Esophagus squamous epithelium (tissue), 5 donors: ENCODE measurements at regions not wholly inside any gene's neighbourhood (a gene's known extent, or its start where the extent isn't known, plus 50 kb on each side); places are given as distances from the start of the nearest gene placed in this dataset.

Experiments used
- DNase-seq: peaks from one replicate; lab custom pipeline; 2025; lab: John Stamatoyannopoulos, UW
- H3K27ac ChIP-seq, 4 donors: fragments of 200-600 bp; sonication (generic); one replicate each; pipeline ENCODE4 v1.5.1; 2016 to 2019; ENCODE audit warnings: mild to moderate bottlenecking in 1 of 4
- H3K27me3 ChIP-seq, 4 donors: fragments of 200-600 bp; sonication (generic); 1 replicate in 3 of 4; 2 replicates in 1 of 4; pipeline versions ENCODE4 v1.5.1 to v1.6.0; 2017 to 2021; ENCODE audit warnings: antibody characterized with exemption in 1 of 4
- H3K36me3 ChIP-seq, 3 donors: fragments of 200-600 bp; sonication (generic); one replicate each; pipeline ENCODE4 v1.5.1; 2016 to 2019
- H3K4me1 ChIP-seq, 3 donors: fragments of 200-600 bp; sonication (generic); one replicate each; pipeline ENCODE4 v1.5.1; 2017 to 2019
- H3K4me3 ChIP-seq, 4 donors: fragments of 200-600 bp; sonication (generic); 1 replicate in 3 of 4; 2 replicates in 1 of 4; pipeline ENCODE4 v1.5.1; 2016 to 2019; ENCODE audit warnings: mild to moderate bottlenecking in 2 of 4, moderate library complexity in 1 of 4
- H3K9me3 ChIP-seq, 3 donors: fragments of 200-600 bp; sonication (generic); one replicate each; pipeline ENCODE4 v1.5.1; 2016 to 2019
- POLR2A ChIP-seq, 4 donors: fragments of 450-650 bp; IDR thresholded peaks; one replicate each; pipeline ENCODE4 v1.6.1; 2017; ENCODE audit warnings: antibody characterized with exemption in 4 of 4, mild to moderate bottlenecking in 4 of 4, moderate library complexity in 3 of 4
- WGBS, 2 donors: methylation state at CpG; one replicate each; pipeline ENCODE4 v1.1.5; 2018; 5-methylcytosine and 5-hydroxymethylcytosine counted together
- intact Hi-C: fragments of 100-400 bp; cut with DNase I; formaldehyde crosslinking; loops from one replicate; pipeline ENCODE4 v1.15.0; 2022
- TF ChIP-seq, protein P1 (sequence below), 6 experiments: fragments of 450-650 bp in 4 of 6; fragments of 200-600 bp in 2 of 6; sonication (generic) in 2 of 6; IDR thresholded peaks; one replicate each; pipeline ENCODE4 v1.5.1; 2016 to 2019; ENCODE audit warnings: antibody characterized with exemption in 6 of 6, mild to moderate bottlenecking in 4 of 6, moderate library complexity in 4 of 6
- donor health status: DM: yes; HTN: yes; CAD: no.

DNA sequence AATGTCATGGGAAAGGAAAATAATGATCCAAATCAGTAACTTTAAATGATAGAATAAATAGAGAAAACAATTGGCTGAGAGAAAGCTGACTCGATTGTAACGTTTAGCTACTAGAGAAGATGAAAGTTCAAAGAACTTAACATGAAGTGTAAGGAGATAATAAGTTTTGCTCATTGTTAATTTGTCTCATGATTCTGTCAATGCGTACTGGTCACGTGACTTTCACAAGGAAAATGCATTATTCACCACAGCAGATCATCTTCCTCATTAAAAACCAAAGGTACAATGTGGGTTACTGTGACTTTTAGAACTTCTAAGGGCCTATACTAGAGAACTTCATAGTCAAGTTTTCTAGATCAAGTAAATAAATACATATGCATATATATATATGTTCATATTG is 1207.2 kb downstream of the EFNB2 start:
- no peak overlapping the region for H3K4me3 ChIP-seq
- WGBS, 2 donors, result 69 to 77% methylated on average over 4 of the region's 4 CpGs
- DNase-seq, result no peak

DNA sequence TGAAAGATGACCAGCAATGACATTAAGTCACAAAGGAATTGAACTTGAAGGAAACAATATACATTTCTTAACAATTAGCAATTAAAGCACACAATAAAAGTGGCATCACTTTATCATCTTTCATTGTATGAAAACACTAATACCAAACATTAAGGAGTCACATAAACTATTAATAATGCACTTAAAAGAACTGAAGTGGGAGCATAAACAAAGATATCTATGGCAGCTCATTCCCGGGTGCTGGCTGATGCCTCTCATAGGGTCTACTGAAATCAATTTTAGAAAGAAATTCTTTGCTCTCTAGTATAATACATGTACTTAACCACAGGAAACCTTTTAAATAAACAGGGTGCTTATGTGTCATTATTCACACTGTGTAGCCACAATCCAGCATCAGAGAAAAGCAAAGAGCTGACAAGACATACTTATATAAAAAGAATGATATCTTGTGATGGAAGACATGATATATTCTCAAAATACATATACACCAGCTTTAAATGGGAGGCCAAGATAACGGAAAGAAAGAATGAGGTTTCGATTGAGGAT is 1207.8 kb downstream of the EFNB2 start:
- H3K36me3 ChIP-seq, result no peaks in the 10 kb centered on the region
- WGBS, 2 donors, result 57 to 68% methylated on average over 3 of the region's 3 CpGs
- H3K9me3 ChIP-seq, result no peaks in the 10 kb centered on the region
- no peaks in the 10 kb centered on the region for H3K27me3 ChIP-seq
- no peak overlapping the region for H3K27ac ChIP-seq
- H3K4me3 ChIP-seq, result no peak overlapping the region
- no peak for TF ChIP-seq POLR2A (IDR thresholded peaks at IDR 0.05)
- TF ChIP-seq, protein P1, sequence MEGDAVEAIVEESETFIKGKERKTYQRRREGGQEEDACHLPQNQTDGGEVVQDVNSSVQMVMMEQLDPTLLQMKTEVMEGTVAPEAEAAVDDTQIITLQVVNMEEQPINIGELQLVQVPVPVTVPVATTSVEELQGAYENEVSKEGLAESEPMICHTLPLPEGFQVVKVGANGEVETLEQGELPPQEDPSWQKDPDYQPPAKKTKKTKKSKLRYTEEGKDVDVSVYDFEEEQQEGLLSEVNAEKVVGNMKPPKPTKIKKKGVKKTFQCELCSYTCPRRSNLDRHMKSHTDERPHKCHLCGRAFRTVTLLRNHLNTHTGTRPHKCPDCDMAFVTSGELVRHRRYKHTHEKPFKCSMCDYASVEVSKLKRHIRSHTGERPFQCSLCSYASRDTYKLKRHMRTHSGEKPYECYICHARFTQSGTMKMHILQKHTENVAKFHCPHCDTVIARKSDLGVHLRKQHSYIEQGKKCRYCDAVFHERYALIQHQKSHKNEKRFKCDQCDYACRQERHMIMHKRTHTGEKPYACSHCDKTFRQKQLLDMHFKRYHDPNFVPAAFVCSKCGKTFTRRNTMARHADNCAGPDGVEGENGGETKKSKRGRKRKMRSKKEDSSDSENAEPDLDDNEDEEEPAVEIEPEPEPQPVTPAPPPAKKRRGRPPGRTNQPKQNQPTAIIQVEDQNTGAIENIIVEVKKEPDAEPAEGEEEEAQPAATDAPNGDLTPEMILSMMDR (IDR thresholded peaks at IDR 0.05), result no peak
- no peaks in the 10 kb centered on the region for H3K4me1 ChIP-seq
- no peak for DNase-seq
- intact Hi-C loops, result no loop called here

More for the DNA sequence above, 1207.2 kb downstream of the EFNB2 start:
- H3K27ac ChIP-seq, result no peak overlapping the region
- no peaks in the 10 kb centered on the region for H3K4me1 ChIP-seq
- intact Hi-C loops, result no loop called here
- H3K27me3 ChIP-seq, result no peaks in the 10 kb centered on the region
- TF ChIP-seq POLR2A (IDR thresholded peaks at IDR 0.05), result no peak
- TF ChIP-seq, protein P1 (IDR thresholded peaks at IDR 0.05), result no peak
- H3K9me3 ChIP-seq, result no peaks in the 10 kb centered on the region
- H3K36me3 ChIP-seq, result no peaks in the 10 kb centered on the region

DNA sequence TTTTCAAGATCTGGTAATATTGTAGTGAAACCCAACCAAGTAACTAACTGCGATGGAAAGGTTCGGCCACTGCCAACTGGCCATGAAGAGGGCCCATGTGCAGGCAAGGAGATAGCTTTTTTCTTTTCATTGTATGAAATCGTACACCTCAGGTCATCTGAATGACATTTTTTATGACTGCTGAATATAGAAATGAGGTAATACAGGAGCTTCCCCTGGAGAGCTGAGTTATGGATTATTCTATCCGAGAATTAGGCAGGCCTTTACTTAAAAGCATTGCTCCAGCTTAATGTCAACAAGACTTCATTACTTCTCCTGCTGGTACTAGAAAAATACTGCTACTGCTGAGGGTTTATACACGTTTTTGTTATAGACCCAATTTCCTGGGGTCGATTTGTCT is 1215.6 kb downstream of the EFNB2 start:
- no peaks in the 10 kb centered on the region for H3K9me3 ChIP-seq

DNA sequence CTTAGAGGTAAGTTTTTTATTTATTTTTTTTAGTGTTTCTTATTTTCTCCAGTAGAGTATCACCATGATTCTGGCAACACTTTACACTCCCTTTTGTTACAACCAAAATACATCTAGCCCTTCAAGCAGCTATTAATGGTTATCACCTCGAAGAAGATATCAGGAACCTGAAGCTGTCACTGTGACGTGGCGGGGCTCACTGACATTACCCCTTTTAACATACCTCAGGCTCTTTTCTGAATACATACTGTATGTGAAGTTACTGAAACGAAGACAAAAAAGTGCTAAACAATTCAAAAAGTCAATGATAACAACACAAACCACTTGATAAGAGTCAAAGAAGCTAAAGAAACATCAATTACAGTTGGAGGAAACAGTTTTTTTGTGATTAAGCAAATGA is 1218.7 kb downstream of the EFNB2 start:
- 69 to 90% methylated on average over 4 of the region's 4 CpGs for WGBS, 2 donors
- intact Hi-C loops, result no loop called here
- TF ChIP-seq POLR2A (IDR thresholded peaks at IDR 0.05), result no peak
- TF ChIP-seq, protein P1 (IDR thresholded peaks at IDR 0.05), result no peak
- H3K27me3 ChIP-seq, result no peaks in the 10 kb centered on the region
- no peaks in the 10 kb centered on the region for H3K36me3 ChIP-seq
- no peak overlapping the region for H3K27ac ChIP-seq
- H3K4me1 ChIP-seq, result no peaks in the 10 kb centered on the region
- H3K4me3 ChIP-seq, result no peak overlapping the region
- no peaks in the 10 kb centered on the region for H3K9me3 ChIP-seq
- DNase-seq, result no peak

More for the DNA sequence above, 1215.6 kb downstream of the EFNB2 start:
- Histone ChIP-seq H3K4me3 (no peak overlapping the region), H3K27ac (no peak overlapping the region), H3K36me3 (no peaks in the 10 kb centered on the region), H3K27me3 (no peaks in the 10 kb centered on the region), H3K4me1 (no peaks in the 10 kb centered on the region)
- intact Hi-C loops, result no loop called here
- DNase-seq, result no peak
- TF ChIP-seq, protein P1 (IDR thresholded peaks at IDR 0.05), result no peak
- TF ChIP-seq POLR2A (IDR thresholded peaks at IDR 0.05), result no peak
- 71 to 79% methylated on average over 6 of the region's 6 CpGs for WGBS, 2 donors

DNA sequence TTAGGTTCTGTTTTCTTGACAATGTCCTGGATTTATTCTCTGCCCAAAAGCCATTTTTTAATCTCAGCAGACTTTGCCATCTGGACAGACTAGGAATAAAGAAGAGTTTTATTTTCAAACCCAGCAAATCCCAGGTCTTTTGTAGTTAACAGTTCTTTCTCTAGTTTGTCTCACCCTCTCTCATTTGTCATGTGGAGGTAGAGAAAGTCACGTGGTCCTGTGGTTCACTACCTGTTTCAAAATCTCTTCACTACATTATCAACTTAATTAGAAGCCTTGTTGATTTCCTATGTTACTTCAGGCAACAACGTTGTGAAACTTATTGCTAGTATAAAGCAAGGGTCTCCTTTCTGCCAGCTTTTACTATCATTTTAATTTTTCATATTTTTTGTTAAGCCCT is 1222.6 kb downstream of the EFNB2 start:
- intact Hi-C loops, result no loop called here
- H3K36me3 ChIP-seq, result no peaks in the 10 kb centered on the region
- DNase-seq, result no peak
- H3K9me3 ChIP-seq, result no peaks in the 10 kb centered on the region
- no peak overlapping the region for H3K4me3 ChIP-seq
- TF ChIP-seq, protein P1 (IDR thresholded peaks at IDR 0.05), result no peak
- no peak for TF ChIP-seq POLR2A (IDR thresholded peaks at IDR 0.05)
- H3K27ac ChIP-seq, result no peak overlapping the region
- no peaks in the 10 kb centered on the region for H3K27me3 ChIP-seq
- H3K4me1 ChIP-seq, result no peaks in the 10 kb centered on the region
- WGBS, 2 donors, result 54 to 68% methylated on average over 2 of the region's 2 CpGs
